SK-N-SH (cell line): ENCODE measurements at regions not wholly inside any gene's neighbourhood (a gene's known extent, or its start where the extent isn't known, plus 50 kb on each side); places are given as distances from the start of the nearest gene placed in this dataset.
A peak's percentile ranks its signal among the peaks of the same experiment; 100 is the strongest.

Experiments
- CTCF ChIA-PET: fragments of 300-600, 350-600 bp; formaldehyde crosslinking; extraction: SDS; loops from one replicate; lab custom pipeline; 2021; lab: Yijun Ruan, JAX
- POLR2A ChIA-PET: fragments of 350-600 bp; sonication (Branson Sonifier 250); formaldehyde crosslinking; extraction: SDS; loops from one replicate; lab custom pipeline; 2020; ENCODE audit warnings: antibody characterized with exemption, inconsistent platforms; lab: Yijun Ruan, JAX
- DNase-seq: peaks from one replicate; pipeline ENCODE4 v3.0.0; 2012
- H2AFZ ChIP-seq: fragments of 200-600 bp; sonication (generic); 2 replicates; pipeline ENCODE4 v1.8.1; 2016; ENCODE audit warnings: antibody characterized with exemption, mild to moderate bottlenecking, low read depth
- H3F3A ChIP-seq: fragments of 200-600 bp; sonication (generic); replicated peaks from 2 replicates; pipeline ENCODE3; 2016; ENCODE audit warnings: antibody characterized with exemption, mild to moderate bottlenecking; ENCODE audit not compliant: insufficient read depth
- H3K27ac ChIP-seq, 2 experiments: fragments of 200-500 bp in 1 of 2; fragments of 200-600 bp in 1 of 2; sonication (Bioruptor generic) in 1 of 2; sonication (generic), shearing (Covaris generic) in 1 of 2; 2 replicates each; pipeline versions ENCODE4 v1.5.1 to v1.6.1; 2014 to 2016; ENCODE audit warnings: low read depth in 2 of 2, inconsistent platforms in 1 of 2, low read length in 1 of 2, mild to moderate bottlenecking in 1 of 2, mixed read lengths in 1 of 2
- H3K27me3 ChIP-seq: fragments of 200-600 bp; sonication (generic), shearing (Covaris generic); 2 replicates; pipeline ENCODE4 v1.6.1; 2016; ENCODE audit warnings: mixed run types; ENCODE audit not compliant: insufficient read depth
- H3K36me3 ChIP-seq, 2 experiments: fragments of 200-500 bp in 1 of 2; fragments of 200-600 bp in 1 of 2; sonication (Bioruptor generic) in 1 of 2; sonication (generic) in 1 of 2; replicated peaks in 1 of 2; 2 replicates each; pipeline versions ENCODE3 to v1.5.1; 2014 to 2016; ENCODE audit warnings: low read length in 1 of 2, mild to moderate bottlenecking in 1 of 2; ENCODE audit not compliant: insufficient read depth in 2 of 2, control insufficient read depth in 1 of 2
- H3K4me1 ChIP-seq, 2 experiments: fragments of 200-500 bp in 1 of 2; fragments of 200-600 bp in 1 of 2; sonication (Bioruptor generic) in 1 of 2; sonication (generic), shearing (Covaris generic) in 1 of 2; 2 replicates each; pipeline versions ENCODE4 v1.5.1 to v1.6.1; 2014 to 2016; ENCODE audit warnings: low read depth in 1 of 2, low read length in 1 of 2, mixed run types in 1 of 2; ENCODE audit not compliant: insufficient read depth in 2 of 2, control insufficient read depth in 1 of 2
- H3K4me2 ChIP-seq: fragments of 200-600 bp; sonication (generic), shearing (Covaris generic); 2 replicates; pipeline ENCODE4 v1.6.1; 2017; ENCODE audit warnings: mixed run types
- H3K4me3 ChIP-seq, 2 experiments: fragments of 200-500 bp in 1 of 2; fragments of 200-600 bp in 1 of 2; sonication (Bioruptor generic) in 1 of 2; sonication (generic), shearing (Covaris generic) in 1 of 2; 2 replicates each; pipeline versions ENCODE4 v1.5.1 to v1.8.1; 2014 to 2016; ENCODE audit warnings: low read depth in 2 of 2, inconsistent platforms in 1 of 2, low read length in 1 of 2, mild to moderate bottlenecking in 1 of 2, mixed read lengths in 1 of 2, moderate library complexity in 1 of 2
- H3K79me2 ChIP-seq: fragments of 200-600 bp; sonication (generic); 2 replicates; pipeline ENCODE4 v1.8.1; 2017; ENCODE audit warnings: mild to moderate bottlenecking; ENCODE audit not compliant: insufficient read depth
- H3K9ac ChIP-seq: fragments of 200-600 bp; sonication (generic); 2 replicates; pipeline ENCODE4 v1.6.1; 2017; ENCODE audit warnings: mixed run types
- H3K9me2 ChIP-seq: fragments of 200-600 bp; sonication (generic); 2 replicates; pipeline ENCODE4 v1.6.1; 2017; ENCODE audit warnings: mixed run types
- H3K9me3 ChIP-seq: fragments of 200-600 bp; sonication (generic); 2 replicates; pipeline ENCODE4 v1.6.1; 2017; ENCODE audit warnings: mixed run types, mild to moderate bottlenecking, moderate library complexity
- H4K20me1 ChIP-seq: fragments of 200-600 bp; sonication (generic); 2 replicates; pipeline ENCODE4 v1.6.1; 2017; ENCODE audit warnings: mild to moderate bottlenecking, mixed run types; ENCODE audit not compliant: insufficient read depth
- EP300 ChIP-seq, 2 experiments: IDR thresholded peaks; 2 replicates each; pipeline versions ENCODE4 v1.4.0 to v1.6.1; 2012; ENCODE audit warnings: borderline replicate concordance in 1 of 2, low read depth in 1 of 2, low read length in 1 of 2
- GABPA ChIP-seq: IDR thresholded peaks from 2 replicates; pipeline ENCODE4 v1.4.0; 2012; ENCODE audit warnings: low read depth, mild to moderate bottlenecking
- GATA2 ChIP-seq: sonication (generic); formaldehyde crosslinking; IDR thresholded peaks from 2 replicates; pipeline ENCODE4 v1.5.0; 2020; ENCODE audit warnings: mild to moderate bottlenecking, missing genetic modification reagents
- RFX5 ChIP-seq: IDR thresholded peaks from 2 replicates; pipeline ENCODE4 v1.6.1; 2012; ENCODE audit warnings: mild to moderate bottlenecking, improper control_type of control experiment, low read length
- RXRA ChIP-seq: IDR thresholded peaks from 2 replicates; pipeline ENCODE4 v1.4.0; 2012; ENCODE audit warnings: low read depth, mild to moderate bottlenecking, borderline replicate concordance
- SIN3A ChIP-seq: IDR thresholded peaks from 2 replicates; pipeline ENCODE4 v1.6.1; 2012; ENCODE audit warnings: low read depth, mild to moderate bottlenecking, low read length, moderate library complexity, borderline replicate concordance
- TAF1 ChIP-seq: IDR thresholded peaks from 2 replicates; pipeline ENCODE4 v1.6.1; 2012; ENCODE audit warnings: low read depth, mild to moderate bottlenecking, low read length, moderate library complexity, borderline replicate concordance
- USF1 ChIP-seq: IDR thresholded peaks from 2 replicates; pipeline ENCODE4 v1.4.0; 2012; ENCODE audit warnings: low read depth, borderline replicate concordance
- USF2 ChIP-seq: fragments of 150-350 bp; IDR thresholded peaks from 2 replicates; pipeline ENCODE4 v1.6.1; 2017; ENCODE audit warnings: antibody characterized with exemption, low read length, low read depth, borderline replicate concordance
- YY1 ChIP-seq: IDR thresholded peaks from 2 replicates; pipeline ENCODE4 v1.4.0; 2012; ENCODE audit warnings: low read depth, mild to moderate bottlenecking
- WGBS: methylation state at CpG from one replicate; pipeline ENCODE4 v1.1.6; 2017; ENCODE audit warnings: low lambda C conversion rate; 5-methylcytosine and 5-hydroxymethylcytosine counted together

- H2AFZ ChIP-seq, result no peak overlapping the region
- CTCF ChIA-PET, result interaction anchor here (0.7 to 1.6 kb wide), 4 partner anchors 8 to 236 kb away, joined by 3 to 6 read pairs (median 4); no protein-coding TSS in a partner anchor
- no peaks in the 10 kb centered on the region for H3K9me3 ChIP-seq
- 94% methylated on average over 10 of the region's 10 CpGs for WGBS
- H3K27me3 ChIP-seq, result no peaks in the 10 kb centered on the region
- H3K79me2 ChIP-seq, result no peaks in the 10 kb centered on the region
- H3F3A ChIP-seq, result no peaks in the 10 kb centered on the region
- no peaks in the 10 kb centered on the region for H4K20me1 ChIP-seq
- TF ChIP-seq RFX5, result peak; percentile 68; the same call in 1 of the 2 replicates
- no peak for TF ChIP-seq RXRA
- no peak overlapping the region for H3K27ac ChIP-seq
- POLR2A ChIA-PET, result no interaction called here
- no peak for DNase-seq
- peaks cover 0 to 18% of the 10 kb centered on the region in 2 experiments; a peak in 2 of 4 replicates for H3K4me1 ChIP-seq
- H3K9me2 ChIP-seq, result no peaks in the 10 kb centered on the region
- H3K4me2 ChIP-seq, result no peak overlapping the region
- no peak overlapping the region for H3K4me3 ChIP-seq
- H3K9ac ChIP-seq, result no peak overlapping the region
- H3K36me3 ChIP-seq, result no peaks in the 10 kb centered on the region
Observed at GRCh38 chr5:72013766-72014624, 93.3 kb upstream of the MAP1B start.

- H3K27me3 ChIP-seq, result no peaks in the 10 kb centered on the region
- H3K79me2 ChIP-seq, result no peaks in the 10 kb centered on the region
- peaks cover 0 to 14% of the 10 kb centered on the region in 2 experiments; a peak in 2 of 4 replicates for H3K4me1 ChIP-seq
- H3K4me2 ChIP-seq, result no peak overlapping the region
- DNase-seq, result peak; percentile 33
- H3F3A ChIP-seq, result no peaks in the 10 kb centered on the region
- H3K27ac ChIP-seq, result peak overlapping the region in 1 of 2 experiments; percentile 53; a peak in 1 of 4 replicates
- 55% methylated on average over 7 of the region's 7 CpGs for WGBS
- CTCF ChIA-PET, result interaction anchor here (0.7 to 1.5 kb wide), 4 partner anchors 9 to 237 kb away, joined by 3 to 6 read pairs (median 3); no protein-coding TSS in a partner anchor
- no peaks in the 10 kb centered on the region for H4K20me1 ChIP-seq
- no peaks in the 10 kb centered on the region for H3K9me2 ChIP-seq
- TF ChIP-seq USF1 (peak; percentile 83), TAF1 (no peak), GABPA (peak; percentile 59), YY1 (0 out of 2 replicates have a peak, but pooled peaks have one; percentile 37), USF2 (0 out of 2 replicates have a peak, but pooled peaks have one; percentile 25), EP300 (IDR thresholded peaks at IDR 0.05; ENCODE audit: borderline replicate concordance in 1 of 2, low read depth in 1 of 2, low read length in 1 of 2) (peak in 1 of 2 experiments; percentile 33; a peak in 1 of 4 replicates), GATA2 (peak; percentile 62; the same call in 1 of the 2 replicates), SIN3A (no peak)
- POLR2A ChIA-PET, result no interaction called here
- no peaks in the 10 kb centered on the region for H3K9me3 ChIP-seq
- H3K36me3 ChIP-seq, result no peaks in the 10 kb centered on the region
- 0 out of 2 replicates have a peak overlapping the region, but pooled peaks have one; percentile 30 for H2AFZ ChIP-seq
- H3K4me3 ChIP-seq, result no peak overlapping the region
- no peak overlapping the region for H3K9ac ChIP-seq
Observed at GRCh38 chr5:72015103-72015548, 92.1 kb upstream of the MAP1B start.
